GM23338 (cell line): ENCODE measurements at regions not wholly inside any gene's neighbourhood (a gene's known extent, or its start where the extent isn't known, plus 50 kb on each side); places are given as distances from the start of the nearest gene placed in this dataset.
A peak's percentile ranks its signal among the peaks of the same experiment; 100 is the strongest.

Source experiments
- ATAC-seq: fragments of 200-7000 bp; cut with Tn5 transposase; 3 replicates; pipeline ENCODE4 v1.9.1; 2020
- DNase-seq: peaks from one replicate; pipeline ENCODE4 v3.0.0-alpha.2; 2015; ENCODE audit warnings: low spot score
- H2AFZ ChIP-seq: fragments of 200-600 bp; sonication (generic); 2 replicates; pipeline ENCODE4 v1.8.0; 2016; ENCODE audit warnings: antibody characterized with exemption, mild to moderate bottlenecking, moderate library complexity
- H3F3A ChIP-seq: fragments of 200-600 bp; sonication (generic); replicated peaks from 2 replicates; pipeline ENCODE4 v1.8.0; 2017; ENCODE audit warnings: antibody characterized with exemption, mixed run types, low read depth
- H3K27ac ChIP-seq: fragments of 200-600 bp; sonication (generic); 2 replicates; pipeline ENCODE4 v1.6.1; 2016; ENCODE audit warnings: low read depth
- H3K27me3 ChIP-seq: fragments of 200-600 bp; sonication (generic); 2 replicates; pipeline ENCODE4 v1.8.0; 2016; ENCODE audit warnings: mild to moderate bottlenecking, mixed run types, moderate library complexity; ENCODE audit not compliant: insufficient read depth
- H3K36me3 ChIP-seq: fragments of 200-600 bp; sonication (generic); 2 replicates; pipeline ENCODE4 v1.8.0; 2016; ENCODE audit warnings: mild to moderate bottlenecking; ENCODE audit not compliant: insufficient read depth
- H3K4me1 ChIP-seq: fragments of 200-600 bp; sonication (generic); 2 replicates; pipeline ENCODE4 v1.8.0; 2016; ENCODE audit warnings: mild to moderate bottlenecking, moderate library complexity; ENCODE audit not compliant: insufficient read depth
- H3K4me2 ChIP-seq: fragments of 200-600 bp; sonication (generic); 2 replicates; pipeline ENCODE4 v1.7.1; 2017; ENCODE audit warnings: mixed run types
- H3K4me3 ChIP-seq: fragments of 200-600 bp; sonication (generic); 2 replicates; pipeline ENCODE4 v1.6.1; 2016; ENCODE audit warnings: mixed run types
- H3K79me2 ChIP-seq: fragments of 200-600 bp; sonication (generic); replicated peaks from 2 replicates; pipeline ENCODE4 v1.8.0; 2017; ENCODE audit warnings: mild to moderate bottlenecking; ENCODE audit not compliant: insufficient read depth
- H3K9me2 ChIP-seq: fragments of 200-600 bp; sonication (generic); 2 replicates; pipeline ENCODE4 v1.8.0; 2017; ENCODE audit not compliant: insufficient read depth
- H4K20me1 ChIP-seq: fragments of 200-600 bp; sonication (generic); replicated peaks from 2 replicates; pipeline ENCODE4 v1.8.0; 2017; ENCODE audit warnings: mild to moderate bottlenecking; ENCODE audit not compliant: insufficient read depth
- H3K27ac Mint-ChIP-seq: 2 replicates; pipeline ENCODE4 v1.8.0; 2020; ENCODE audit warnings: inconsistent platforms, mild to moderate bottlenecking, moderate library complexity, mixed read lengths
- H3K27me3 Mint-ChIP-seq: 3 replicates; pipeline ENCODE4 v1.8.0; 2022; ENCODE audit warnings: low read depth, mild to moderate bottlenecking, moderate library complexity, mixed read lengths, inconsistent platforms; ENCODE audit not compliant: insufficient read depth, poor library complexity
- H3K36me3 Mint-ChIP-seq: 3 replicates; pipeline ENCODE4 v1.8.0; 2021; ENCODE audit warnings: low read depth, mild to moderate bottlenecking, inconsistent platforms, moderate library complexity, mixed read lengths
- H3K4me1 Mint-ChIP-seq: 3 replicates; pipeline ENCODE4 v1.8.0; 2020; ENCODE audit warnings: mild to moderate bottlenecking, inconsistent platforms, mixed read lengths
- H3K4me3 Mint-ChIP-seq: 3 replicates; pipeline ENCODE4 v1.8.0; 2021; ENCODE audit warnings: moderate library complexity, mild to moderate bottlenecking, inconsistent platforms, mixed read lengths
- H3K9me3 Mint-ChIP-seq: 3 replicates; pipeline ENCODE4 v1.8.0; 2020; ENCODE audit warnings: moderate library complexity, mild to moderate bottlenecking, inconsistent platforms, mixed read lengths
- ZNF114 ChIP-seq: fragments of 250-450 bp; sonication (Bioruptor Pico); IDR thresholded peaks from 2 replicates; pipeline ENCODE4 v1.5.0; 2020; ENCODE audit warnings: mild to moderate bottlenecking, moderate library complexity
- TF ChIP-seq, protein P1 (sequence below), 2 experiments: fragments of 200-600 bp in 1 of 2; sonication (generic) in 1 of 2; conservative IDR thresholded peaks; 2 replicates each; pipeline versions ENCODE4 v1.5.1 to v1.6.1; 2016 to 2017; ENCODE audit warnings: antibody characterized with exemption in 2 of 2, low read depth in 2 of 2, mild to moderate bottlenecking in 2 of 2, moderate library complexity in 1 of 2

DNA sequence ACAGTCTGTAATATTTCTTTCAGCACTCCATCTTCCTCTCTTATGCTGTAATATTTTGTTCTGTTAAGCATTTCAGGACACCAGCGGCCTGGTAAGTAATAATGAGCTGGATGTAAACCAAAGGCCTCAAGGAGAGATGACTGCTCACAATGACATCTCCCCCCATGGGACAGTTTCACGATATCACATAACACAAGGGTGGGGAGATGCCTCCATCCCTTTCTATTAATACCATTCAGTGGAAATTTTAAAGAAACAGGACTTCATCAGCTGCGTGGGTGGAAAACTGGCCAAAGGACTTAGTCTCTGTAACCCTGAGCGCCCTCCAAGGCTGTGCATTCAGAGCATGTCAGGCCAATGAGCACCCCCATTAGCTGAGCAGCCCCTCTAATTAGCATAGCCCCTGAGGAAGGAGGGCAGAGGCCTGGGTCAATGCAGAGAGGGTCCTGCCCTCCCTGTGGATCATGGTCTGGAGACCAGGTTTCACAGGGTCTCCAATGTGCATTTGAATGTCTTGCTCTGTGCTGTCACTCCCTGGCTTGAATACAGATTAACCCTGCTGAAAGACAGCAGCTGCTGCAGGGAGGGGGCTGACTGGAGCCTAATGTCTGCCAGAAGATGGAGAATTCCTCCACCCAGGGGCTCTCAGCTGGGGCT is 156.4 kb downstream of the HS3ST2 start:
- no peaks in the 10 kb centered on the region for H4K20me1 ChIP-seq
- H3K27ac ChIP-seq: no peak overlapping the region
- 0 out of 2 replicates have a peak, but pooled peaks cover 5% of the 10 kb centered on the region for H3K9me2 ChIP-seq
- Mint-ChIP-seq H3K36me3 (no peaks in the 10 kb centered on the region), H3K27ac (no peak overlapping the region), H3K4me1 (peaks cover 18% of the 10 kb centered on the region), H3K9me3 (no peaks in the 10 kb centered on the region; the same call in 2 of the 3 replicates), H3K4me3 (no peak overlapping the region), H3K27me3 (no peaks in the 10 kb centered on the region)
- no peaks in the 10 kb centered on the region for H3K27me3 ChIP-seq
- no peaks in the 10 kb centered on the region for H3K36me3 ChIP-seq
- H3K4me3 ChIP-seq: no peak overlapping the region
- peaks cover 6% of the 10 kb centered on the region; the same call in 1 of the 2 replicates for H3K4me1 ChIP-seq
- H2AFZ ChIP-seq: peak overlapping the region; percentile 21; the same call in 1 of the 2 replicates
- no peak overlapping the region for H3K4me2 ChIP-seq
- ATAC-seq (peak; percentile 94), DNase-seq (no peak)
- H3K79me2 ChIP-seq: no peaks in the 10 kb centered on the region
- no peaks in the 10 kb centered on the region for H3F3A ChIP-seq
- TF ChIP-seq, protein P1, sequence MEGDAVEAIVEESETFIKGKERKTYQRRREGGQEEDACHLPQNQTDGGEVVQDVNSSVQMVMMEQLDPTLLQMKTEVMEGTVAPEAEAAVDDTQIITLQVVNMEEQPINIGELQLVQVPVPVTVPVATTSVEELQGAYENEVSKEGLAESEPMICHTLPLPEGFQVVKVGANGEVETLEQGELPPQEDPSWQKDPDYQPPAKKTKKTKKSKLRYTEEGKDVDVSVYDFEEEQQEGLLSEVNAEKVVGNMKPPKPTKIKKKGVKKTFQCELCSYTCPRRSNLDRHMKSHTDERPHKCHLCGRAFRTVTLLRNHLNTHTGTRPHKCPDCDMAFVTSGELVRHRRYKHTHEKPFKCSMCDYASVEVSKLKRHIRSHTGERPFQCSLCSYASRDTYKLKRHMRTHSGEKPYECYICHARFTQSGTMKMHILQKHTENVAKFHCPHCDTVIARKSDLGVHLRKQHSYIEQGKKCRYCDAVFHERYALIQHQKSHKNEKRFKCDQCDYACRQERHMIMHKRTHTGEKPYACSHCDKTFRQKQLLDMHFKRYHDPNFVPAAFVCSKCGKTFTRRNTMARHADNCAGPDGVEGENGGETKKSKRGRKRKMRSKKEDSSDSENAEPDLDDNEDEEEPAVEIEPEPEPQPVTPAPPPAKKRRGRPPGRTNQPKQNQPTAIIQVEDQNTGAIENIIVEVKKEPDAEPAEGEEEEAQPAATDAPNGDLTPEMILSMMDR (conservative IDR thresholded peaks at IDR 0.05; ENCODE audit: low read depth in 2 of 2): no peak
- TF ChIP-seq ZNF114 (CRISPR knock-in tag): no peak

DNA sequence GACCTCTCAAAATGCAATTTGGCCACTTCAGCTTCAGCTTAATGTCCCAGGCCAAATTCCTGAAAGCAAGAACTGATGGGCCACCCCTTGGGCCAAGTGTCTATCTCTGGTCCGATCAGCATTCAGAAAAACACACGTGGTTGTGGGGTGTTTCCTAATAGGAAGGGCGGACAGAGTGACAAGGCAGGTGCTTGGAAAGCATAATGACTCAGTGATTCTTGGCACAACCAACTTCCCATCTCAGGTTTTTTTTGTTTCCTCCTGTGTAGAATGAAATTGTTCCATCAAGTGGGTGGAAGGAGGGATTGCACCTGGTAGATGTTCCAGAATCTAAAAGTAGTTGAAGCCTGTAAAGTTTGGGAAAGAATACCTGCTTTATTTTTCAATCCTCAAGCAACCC is 155.6 kb downstream of the HS3ST2 start:
- Histone ChIP-seq H4K20me1 (no peaks in the 10 kb centered on the region), H2AFZ (no peak overlapping the region), H3K4me2 (no peak overlapping the region), H3K27ac (no peak overlapping the region), H3K27me3 (no peaks in the 10 kb centered on the region), H3F3A (no peaks in the 10 kb centered on the region), H3K9me2 (0 out of 2 replicates have a peak, but pooled peaks cover 6% of the 10 kb centered on the region), H3K36me3 (no peaks in the 10 kb centered on the region), H3K79me2 (no peaks in the 10 kb centered on the region), H3K4me3 (no peak overlapping the region), H3K4me1 (peaks cover 6% of the 10 kb centered on the region; the same call in 1 of the 2 replicates)
- TF ChIP-seq ZNF114 (CRISPR knock-in tag): no peak
- TF ChIP-seq, protein P1 (conservative IDR thresholded peaks at IDR 0.05; ENCODE audit: low read depth in 2 of 2): no peak
- H3K9me3 Mint-ChIP-seq: peaks cover 4% of the 10 kb centered on the region; the same call in 2 of the 3 replicates
- ATAC-seq (no peak), DNase-seq (no peak)
- no peaks in the 10 kb centered on the region; the same call in 2 of the 3 replicates for H3K36me3 Mint-ChIP-seq
- no peak overlapping the region for H3K4me3 Mint-ChIP-seq
- H3K27me3 Mint-ChIP-seq: no peaks in the 10 kb centered on the region
- no peak overlapping the region for H3K27ac Mint-ChIP-seq
- peaks cover 18% of the 10 kb centered on the region for H3K4me1 Mint-ChIP-seq

DNA sequence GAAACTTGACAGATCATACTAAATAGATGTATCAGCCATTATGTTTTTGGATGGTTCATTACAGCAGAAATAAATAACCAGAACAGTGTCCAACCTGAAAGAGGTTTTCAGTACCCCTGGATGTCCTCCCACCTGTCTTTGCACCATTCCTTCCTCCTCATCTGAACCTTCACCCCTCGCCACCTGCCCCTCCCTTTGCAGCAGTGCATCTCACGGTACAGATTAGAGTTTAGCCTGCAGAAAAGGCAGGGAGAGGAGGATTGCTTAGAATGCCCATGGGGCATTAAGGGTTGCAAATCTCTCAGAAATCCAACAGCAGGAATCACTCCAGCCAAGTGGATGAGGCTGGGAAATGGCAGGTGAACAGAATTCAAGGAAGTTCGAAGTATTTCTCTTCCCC is 155.0 kb downstream of the HS3ST2 start:
- peaks cover 18% of the 10 kb centered on the region for H3K4me1 Mint-ChIP-seq
- no peaks in the 10 kb centered on the region for H3K79me2 ChIP-seq
- H3K4me1 ChIP-seq: peaks cover 6% of the 10 kb centered on the region; the same call in 1 of the 2 replicates
- H3K4me2 ChIP-seq: no peak overlapping the region
- H3F3A ChIP-seq: no peaks in the 10 kb centered on the region
- no peaks in the 10 kb centered on the region for H3K36me3 ChIP-seq
- peaks cover 10% of the 10 kb centered on the region for H3K9me3 Mint-ChIP-seq
- no peak overlapping the region for H3K27ac Mint-ChIP-seq
- no peak overlapping the region for H3K27ac ChIP-seq
- H4K20me1 ChIP-seq: no peaks in the 10 kb centered on the region
- H3K27me3 ChIP-seq: no peaks in the 10 kb centered on the region
- ATAC-seq (no peak), DNase-seq (no peak)
- peaks cover under 1% of the 10 kb centered on the region for H3K27me3 Mint-ChIP-seq
- H3K36me3 Mint-ChIP-seq: peaks cover 3% of the 10 kb centered on the region
- no peak overlapping the region for H3K4me3 ChIP-seq
- H2AFZ ChIP-seq: no peak overlapping the region
- H3K9me2 ChIP-seq: 0 out of 2 replicates have a peak, but pooled peaks cover 7% of the 10 kb centered on the region
- H3K4me3 Mint-ChIP-seq: no peak overlapping the region
- TF ChIP-seq, protein P1 (conservative IDR thresholded peaks at IDR 0.05; ENCODE audit: low read depth in 2 of 2): no peak
